SKM-1 (cell line): ENCODE measurements at regions not wholly inside any gene's neighbourhood (a gene's known extent, or its start where the extent isn't known, plus 50 kb on each side); places are given as distances from the start of the nearest gene placed in this dataset.
A peak's percentile ranks its signal among the peaks of the same experiment; 100 is the strongest.

Experiments
- DNase-seq: peaks from one replicate; lab custom pipeline; 2025; ENCODE audit not compliant: unreplicated experiment; lab: John Stamatoyannopoulos, UW

GRCh38 chr1:200319148-200319547 is 90.7 kb downstream of the ZNF281 start:
- no peak for DNase-seq

GRCh38 chr1:200317236-200317635 is 92.6 kb downstream of the ZNF281 start:
- DNase-seq = no peak

- DNase-seq = no peak
Measured at GRCh38 chr1:200316148-200316803, 93.6 kb downstream of the ZNF281 start.

- DNase-seq = no peak
Measured at GRCh38 chr1:200314085-200314750, 95.6 kb downstream of the ZNF281 start.

- peak; percentile 91 for DNase-seq
Measured at GRCh38 chr1:200311256-200311655, 98.6 kb downstream of the ZNF281 start.

- DNase-seq = no peak
Measured at GRCh38 chr1:200310824-200311223, 99.0 kb downstream of the ZNF281 start.

- no peak for DNase-seq
Measured at GRCh38 chr1:200307755-200308066, 102.1 kb downstream of the ZNF281 start.

GRCh38 chr1:200306944-200307754 is 102.7 kb downstream of the ZNF281 start:
- peak; percentile 58 for DNase-seq

GRCh38 chr1:200305806-200306205 is 104.0 kb downstream of the ZNF281 start:
- no peak for DNase-seq

- DNase-seq = no peak
Measured at GRCh38 chr1:200304171-200304570, 105.7 kb downstream of the ZNF281 start.

- DNase-seq = no peak
Measured at GRCh38 chr1:200302921-200303290, 106.9 kb downstream of the ZNF281 start.

GRCh38 chr1:200302192-200302920 is 107.5 kb downstream of the ZNF281 start:
- DNase-seq = no peak

GRCh38 chr1:200301152-200301551 is 108.7 kb downstream of the ZNF281 start:
- DNase-seq = no peak

GRCh38 chr1:200299571-200299970 is 110.3 kb downstream of the ZNF281 start:
- DNase-seq = no peak

- DNase-seq = no peak
Measured at GRCh38 chr1:200298242-200298641, 111.6 kb downstream of the ZNF281 start.

- no peak for DNase-seq
Measured at GRCh38 chr1:200296091-200296661, 113.7 kb downstream of the ZNF281 start.

- DNase-seq = no peak
Measured at GRCh38 chr1:200294241-200294640, 115.6 kb downstream of the ZNF281 start.

- DNase-seq = no peak
Measured at GRCh38 chr1:200292699-200293098, 117.1 kb downstream of the ZNF281 start.

- DNase-seq = no peak
Measured at GRCh38 chr1:200291106-200291505, 118.7 kb downstream of the ZNF281 start.

- DNase-seq = peak; percentile 25
Measured at GRCh38 chr1:200290010-200290685, 119.7 kb downstream of the ZNF281 start.

GRCh38 chr1:200288226-200288625 is 121.6 kb downstream of the ZNF281 start:
- DNase-seq = no peak
